Panc1 (cell line): ENCODE measurements at regions not wholly inside any gene's neighbourhood (a gene's known extent, or its start where the extent isn't known, plus 50 kb on each side); places are given as distances from the start of the nearest gene placed in this dataset.

ENCODE experiments used
- ATAC-seq: fragments of 200-7000 bp; cut with Tn5 transposase; 2 replicates; pipeline ENCODE4 v1.9.1; 2020; ENCODE audit warnings: mild to moderate bottlenecking, moderate library complexity
- BruUV-seq: library from RNA; stranded (reverse); fragments of 400-500 nt; replicated peaks from 2 replicates; lab custom pipeline; 2021; lab: Mats Ljungman, UMichigan
- CTCF ChIA-PET: fragments of 300-600 bp; sonication (Branson Sonifier 250); formaldehyde crosslinking; loops from one replicate; lab custom pipeline; 2022; ENCODE audit warnings: antibody characterized with exemption; lab: Charles Lee
- POLR2A ChIA-PET: fragments of 300-600 bp; sonication (Branson Sonifier 250); formaldehyde crosslinking; loops from one replicate; lab custom pipeline; 2022; ENCODE audit warnings: antibody characterized with exemption; lab: Charles Lee
- DNase-seq: peaks from one replicate; pipeline ENCODE4 v3.0.0-alpha.2; 2010; ENCODE audit warnings: low read depth, low spot score
- H3K27ac ChIP-seq: 2 replicates; pipeline ENCODE4 v1.5.1; 2011; ENCODE audit warnings: mild to moderate bottlenecking, low read length, inconsistent platforms
- H3K27me3 ChIP-seq: fragments of 200-500 bp; sonication (Bioruptor generic); 2 replicates; pipeline ENCODE4 v1.6.0; 2014; ENCODE audit warnings: low read length, inconsistent platforms; ENCODE audit not compliant: control insufficient read depth, insufficient read depth
- H3K36me3 ChIP-seq: fragments of 200-500 bp; sonication (Bioruptor generic); 2 replicates; pipeline ENCODE4 v1.5.1; 2014; ENCODE audit warnings: inconsistent platforms, mild to moderate bottlenecking, low read length, moderate library complexity; ENCODE audit not compliant: control insufficient read depth, insufficient read depth
- H3K4me1 ChIP-seq: 2 replicates; pipeline ENCODE4 v1.5.1; 2011; ENCODE audit warnings: inconsistent platforms, mild to moderate bottlenecking, low read length, moderate library complexity; ENCODE audit not compliant: control insufficient read depth, insufficient read depth
- H3K4me3 ChIP-seq, 2 experiments: 2 replicates each; pipeline ENCODE4 v1.5.1; 2011 to 2012; ENCODE audit warnings: low read depth in 2 of 2, low read length in 2 of 2, mild to moderate bottlenecking in 2 of 2, inconsistent platforms in 1 of 2, moderate library complexity in 1 of 2
- H3K9me3 ChIP-seq: fragments of 200-500 bp; sonication (Bioruptor generic); 2 replicates; pipeline ENCODE4 v1.5.1; 2014; ENCODE audit warnings: low read depth, mild to moderate bottlenecking, inconsistent platforms, low read length, moderate library complexity; ENCODE audit not compliant: control insufficient read depth, insufficient read depth
- POLR2AphosphoS5 ChIP-seq: IDR thresholded peaks from 2 replicates; pipeline ENCODE4 v1.6.1; 2012; ENCODE audit warnings: mild to moderate bottlenecking, low read depth, low read length, moderate library complexity
- SIN3A ChIP-seq: IDR thresholded peaks from 2 replicates; pipeline ENCODE4 v1.6.1; 2012; ENCODE audit warnings: low read depth, mild to moderate bottlenecking, low read length, moderate library complexity, borderline replicate concordance; ENCODE audit not compliant: insufficient read depth
- TCF7L2 ChIP-seq: IDR thresholded peaks from 2 replicates; pipeline ENCODE4 v1.6.1; 2011; ENCODE audit warnings: mild to moderate bottlenecking, low read depth, low read length, inconsistent platforms
- in situ Hi-C: cut with HindIII; loops from 2 replicates; pipeline ENCODE4 v1.10.0; 2016; ENCODE audit warnings: low sequenced_read_pairs, low pct_unique_long_range_greater_than_20kb
- intact Hi-C: fragments of 100-400 bp; cut with micrococcal nuclease; formaldehyde crosslinking; loops from one replicate; pipeline ENCODE4 v1.10.0; 2022; ENCODE audit not compliant: unreplicated experiment
- TF ChIP-seq, protein P1 (sequence below): fragments of 450-650 bp; IDR thresholded peaks from 2 replicates; pipeline ENCODE4 v1.5.1; 2017; ENCODE audit warnings: mild to moderate bottlenecking
- TF ChIP-seq, protein P2 (sequence below), 2 experiments: IDR thresholded peaks; 2 replicates each; pipeline ENCODE4 v1.6.1; 2011 to 2012; ENCODE audit warnings: low read depth in 2 of 2, control low read depth in 1 of 2, low read length in 1 of 2, mild to moderate bottlenecking in 1 of 2, moderate library complexity in 1 of 2; ENCODE audit not compliant: insufficient read depth in 1 of 2

DNA sequence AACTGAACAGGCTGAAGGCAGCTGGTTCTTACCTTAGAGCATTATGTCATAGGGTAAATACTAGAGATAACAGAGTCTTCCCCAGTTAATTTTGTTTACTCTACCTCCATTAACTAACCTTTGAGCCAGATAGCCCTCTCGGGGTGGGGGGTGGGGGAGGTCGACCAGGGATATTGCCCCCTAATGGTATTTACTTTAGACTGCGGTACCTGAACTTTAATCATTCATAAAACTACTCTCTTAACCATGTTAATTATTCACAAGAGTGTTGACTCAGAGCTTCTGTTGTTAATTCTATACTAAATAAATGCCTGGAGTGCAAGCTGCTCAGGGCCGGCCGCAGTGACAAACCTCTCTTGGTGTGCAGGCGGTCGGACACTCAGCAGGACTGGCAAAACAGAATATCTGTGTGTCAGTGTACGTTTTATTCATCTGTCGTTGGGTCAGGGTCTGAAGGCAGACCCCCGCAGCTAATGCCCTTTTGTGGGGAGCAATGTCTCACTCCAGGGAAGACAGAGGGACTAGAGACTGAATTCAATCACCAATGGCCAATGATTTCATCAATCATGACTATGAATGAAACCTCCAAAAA, 152.4 kb upstream of the COL21A1 start:
- intact Hi-C loops: no loop called here
- Histone ChIP-seq H3K27ac (no peak overlapping the region), H3K4me3 (no peak overlapping the region), H3K9me3 (no peaks in the 10 kb centered on the region; the same call in 1 of the 2 replicates), H3K4me1 (no peaks in the 10 kb centered on the region), H3K36me3 (no peaks in the 10 kb centered on the region), H3K27me3 (no peaks in the 10 kb centered on the region)
- TF ChIP-seq SIN3A (no peak), TCF7L2 (no peak), POLR2AphosphoS5 (no peak)
- TF ChIP-seq, protein P1, sequence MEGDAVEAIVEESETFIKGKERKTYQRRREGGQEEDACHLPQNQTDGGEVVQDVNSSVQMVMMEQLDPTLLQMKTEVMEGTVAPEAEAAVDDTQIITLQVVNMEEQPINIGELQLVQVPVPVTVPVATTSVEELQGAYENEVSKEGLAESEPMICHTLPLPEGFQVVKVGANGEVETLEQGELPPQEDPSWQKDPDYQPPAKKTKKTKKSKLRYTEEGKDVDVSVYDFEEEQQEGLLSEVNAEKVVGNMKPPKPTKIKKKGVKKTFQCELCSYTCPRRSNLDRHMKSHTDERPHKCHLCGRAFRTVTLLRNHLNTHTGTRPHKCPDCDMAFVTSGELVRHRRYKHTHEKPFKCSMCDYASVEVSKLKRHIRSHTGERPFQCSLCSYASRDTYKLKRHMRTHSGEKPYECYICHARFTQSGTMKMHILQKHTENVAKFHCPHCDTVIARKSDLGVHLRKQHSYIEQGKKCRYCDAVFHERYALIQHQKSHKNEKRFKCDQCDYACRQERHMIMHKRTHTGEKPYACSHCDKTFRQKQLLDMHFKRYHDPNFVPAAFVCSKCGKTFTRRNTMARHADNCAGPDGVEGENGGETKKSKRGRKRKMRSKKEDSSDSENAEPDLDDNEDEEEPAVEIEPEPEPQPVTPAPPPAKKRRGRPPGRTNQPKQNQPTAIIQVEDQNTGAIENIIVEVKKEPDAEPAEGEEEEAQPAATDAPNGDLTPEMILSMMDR: no peak
- TF ChIP-seq, protein P2, sequence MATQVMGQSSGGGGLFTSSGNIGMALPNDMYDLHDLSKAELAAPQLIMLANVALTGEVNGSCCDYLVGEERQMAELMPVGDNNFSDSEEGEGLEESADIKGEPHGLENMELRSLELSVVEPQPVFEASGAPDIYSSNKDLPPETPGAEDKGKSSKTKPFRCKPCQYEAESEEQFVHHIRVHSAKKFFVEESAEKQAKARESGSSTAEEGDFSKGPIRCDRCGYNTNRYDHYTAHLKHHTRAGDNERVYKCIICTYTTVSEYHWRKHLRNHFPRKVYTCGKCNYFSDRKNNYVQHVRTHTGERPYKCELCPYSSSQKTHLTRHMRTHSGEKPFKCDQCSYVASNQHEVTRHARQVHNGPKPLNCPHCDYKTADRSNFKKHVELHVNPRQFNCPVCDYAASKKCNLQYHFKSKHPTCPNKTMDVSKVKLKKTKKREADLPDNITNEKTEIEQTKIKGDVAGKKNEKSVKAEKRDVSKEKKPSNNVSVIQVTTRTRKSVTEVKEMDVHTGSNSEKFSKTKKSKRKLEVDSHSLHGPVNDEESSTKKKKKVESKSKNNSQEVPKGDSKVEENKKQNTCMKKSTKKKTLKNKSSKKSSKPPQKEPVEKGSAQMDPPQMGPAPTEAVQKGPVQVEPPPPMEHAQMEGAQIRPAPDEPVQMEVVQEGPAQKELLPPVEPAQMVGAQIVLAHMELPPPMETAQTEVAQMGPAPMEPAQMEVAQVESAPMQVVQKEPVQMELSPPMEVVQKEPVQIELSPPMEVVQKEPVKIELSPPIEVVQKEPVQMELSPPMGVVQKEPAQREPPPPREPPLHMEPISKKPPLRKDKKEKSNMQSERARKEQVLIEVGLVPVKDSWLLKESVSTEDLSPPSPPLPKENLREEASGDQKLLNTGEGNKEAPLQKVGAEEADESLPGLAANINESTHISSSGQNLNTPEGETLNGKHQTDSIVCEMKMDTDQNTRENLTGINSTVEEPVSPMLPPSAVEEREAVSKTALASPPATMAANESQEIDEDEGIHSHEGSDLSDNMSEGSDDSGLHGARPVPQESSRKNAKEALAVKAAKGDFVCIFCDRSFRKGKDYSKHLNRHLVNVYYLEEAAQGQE (IDR thresholded peaks at IDR 0.05; ENCODE audit: insufficient read depth in 1 of 2, low read depth in 2 of 2, low read length in 1 of 2): no peak
- BruUV-seq: no TSS peak
- in situ Hi-C loops: no loop called here
- ChIA-PET POLR2A (no interaction called here), CTCF (no interaction called here)
- no peak for ATAC-seq
- no peak for DNase-seq

DNA sequence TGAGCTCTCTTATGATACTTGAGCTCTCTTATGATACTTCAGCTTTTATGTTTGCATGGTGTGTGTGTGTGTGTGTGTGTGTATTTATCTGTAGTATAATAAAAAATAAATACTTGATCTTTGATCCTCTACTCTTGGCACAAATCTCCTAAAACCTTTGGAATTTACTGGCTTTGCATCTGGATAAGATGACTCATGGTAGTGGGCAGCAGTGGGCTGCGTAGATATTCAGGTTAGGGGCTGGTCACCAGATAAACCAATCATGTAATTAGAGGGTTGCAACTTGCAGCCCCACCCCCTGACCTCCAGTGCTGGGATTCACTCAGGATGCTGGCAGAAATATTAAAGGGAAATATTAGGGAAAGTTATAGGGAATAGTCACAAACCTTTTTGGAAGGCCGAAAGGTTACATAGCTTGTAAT, 151.9 kb upstream of the COL21A1 start:
- no peak for DNase-seq
- no peak for ATAC-seq
- H3K4me1 ChIP-seq: no peaks in the 10 kb centered on the region
- no TSS peak for BruUV-seq
- intact Hi-C loops: no loop called here
- H3K27ac ChIP-seq: no peak overlapping the region
- no peaks in the 10 kb centered on the region; the same call in 1 of the 2 replicates for H3K9me3 ChIP-seq
- no peaks in the 10 kb centered on the region for H3K27me3 ChIP-seq
- no peaks in the 10 kb centered on the region for H3K36me3 ChIP-seq
- in situ Hi-C loops: no loop called here
- TF ChIP-seq SIN3A: no peak
- TF ChIP-seq TCF7L2: no peak
- TF ChIP-seq, protein P2 (IDR thresholded peaks at IDR 0.05; ENCODE audit: insufficient read depth in 1 of 2, low read depth in 2 of 2, low read length in 1 of 2): no peak
- TF ChIP-seq, protein P1: no peak
- no peak for TF ChIP-seq POLR2AphosphoS5
- H3K4me3 ChIP-seq: no peak overlapping the region
- CTCF ChIA-PET: interaction anchor here (0.9 kb wide), 1 partner anchor 29 kb away, joined by 12 read pairs; no protein-coding TSS in a partner anchor
- POLR2A ChIA-PET: no interaction called here
